ENCODE measurements at regions not wholly inside any gene's neighbourhood (a gene's known extent, or its start where the extent isn't known, plus 50 kb on each side); places are given as distances from the start of the nearest gene placed in this dataset.
"Not testable (repeated sequence)": the region's sequence is repeated elsewhere in the genome, so short reads cannot be mapped to it uniquely, and the experiment has no call there.

DNA sequence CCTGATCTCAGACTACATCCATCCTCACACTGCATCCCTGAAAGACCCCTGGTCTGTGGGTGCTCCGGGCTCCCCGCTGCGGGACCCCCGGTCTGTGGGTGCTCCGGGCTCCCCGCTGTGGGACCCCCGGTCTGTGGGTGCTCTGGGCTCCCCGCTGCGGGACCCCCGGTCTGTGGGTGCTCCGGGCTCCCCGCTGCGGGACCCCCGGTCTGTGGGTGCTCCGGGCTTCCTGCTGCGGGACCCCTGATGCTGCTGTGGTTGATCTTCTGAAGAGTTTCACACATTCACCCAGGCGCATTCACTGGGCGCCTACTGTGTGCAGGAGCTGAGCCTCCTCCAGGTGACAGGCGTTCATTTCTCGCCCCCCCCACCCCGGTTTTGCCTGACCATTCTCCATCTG lies 162.7 kb upstream of the SALL3 start:
- no peak for DNase-seq (ENCODE audit: low read depth)

DNA sequence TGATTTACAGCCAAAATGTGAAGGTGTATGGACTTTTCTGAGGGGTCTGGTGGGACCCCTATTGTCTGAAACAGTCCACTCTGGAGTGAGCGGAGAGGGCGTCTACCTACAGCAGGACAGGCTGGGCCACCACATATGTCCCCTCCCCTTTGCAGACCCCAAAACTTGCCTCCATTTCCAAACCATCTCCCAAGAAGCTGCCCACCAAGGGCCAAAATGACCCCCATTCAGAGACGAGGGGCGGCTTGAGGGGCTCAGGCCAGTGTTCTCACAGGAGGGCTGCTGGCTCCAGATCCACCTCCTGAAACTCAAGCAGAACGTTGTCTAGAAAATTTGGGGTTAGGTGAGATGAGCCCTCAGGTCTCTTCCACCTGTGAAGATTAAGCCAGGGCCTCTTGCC lies 161.1 kb upstream of the SALL3 start:
- no peak for DNase-seq (ENCODE audit: low read depth)

DNA sequence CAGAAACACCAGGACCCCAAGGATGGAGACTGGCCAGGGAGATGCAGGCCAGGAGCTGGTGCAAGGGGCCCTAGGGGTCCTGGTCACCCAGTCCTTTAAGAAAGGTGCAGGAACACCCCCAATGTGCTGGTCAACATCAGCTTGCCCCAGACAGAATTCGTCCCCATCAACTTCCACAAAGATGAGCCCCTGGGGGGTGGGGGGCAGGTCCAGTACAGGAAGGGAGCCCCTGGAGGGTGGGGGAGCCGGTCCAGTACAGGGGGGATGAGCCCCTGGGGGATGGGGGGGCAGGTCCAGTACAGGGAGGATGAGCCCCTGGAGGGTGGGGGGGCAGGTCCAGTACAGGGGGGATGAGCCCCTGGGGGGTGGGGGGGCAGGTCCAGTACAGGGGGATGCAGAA lies 160.7 kb upstream of the SALL3 start:
- DNase-seq (ENCODE audit: low read depth) = no peak

DNA sequence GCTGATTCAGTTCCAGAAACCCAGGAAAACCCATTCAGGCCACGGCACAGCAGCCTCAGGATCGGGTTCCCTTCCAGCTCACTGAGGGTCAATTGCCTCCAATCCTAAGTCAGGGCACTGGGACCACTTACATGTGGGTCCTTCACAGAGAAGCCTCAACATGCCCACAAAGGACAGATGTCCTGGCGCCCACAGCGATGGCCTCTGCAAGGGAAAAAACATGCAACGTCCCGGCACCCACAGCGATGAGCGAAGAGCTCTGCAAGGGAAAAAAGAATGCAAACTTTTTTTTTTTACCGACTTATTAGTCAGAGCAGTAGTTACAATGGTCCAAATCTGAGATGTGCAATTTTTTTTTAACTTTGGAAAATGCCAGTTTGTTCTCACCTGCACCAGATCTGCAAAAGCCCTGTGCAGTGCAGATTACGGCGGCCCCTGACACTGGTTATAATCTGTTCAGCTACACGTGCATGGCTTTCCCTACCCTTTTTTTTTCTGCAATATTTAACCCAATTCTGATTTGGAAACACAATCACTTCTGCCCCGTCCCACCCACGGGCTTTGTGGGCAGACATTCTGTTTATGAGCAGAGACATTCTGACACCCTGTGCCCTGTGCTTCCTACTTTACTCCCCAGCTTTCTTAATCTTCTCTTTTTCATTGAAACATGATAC lies 159.3 kb upstream of the SALL3 start:
- DNase-seq (ENCODE audit: low read depth) = no peak

GRCh38 chr18:78821396-78821795 lies 158.2 kb upstream of the SALL3 start:
- no peak for DNase-seq (ENCODE audit: low read depth)

- DNase-seq (ENCODE audit: low read depth) = no peak
These were observed 157.3 kb upstream of the SALL3 start for GRCh38 chr18:78822171-78822948.

DNA sequence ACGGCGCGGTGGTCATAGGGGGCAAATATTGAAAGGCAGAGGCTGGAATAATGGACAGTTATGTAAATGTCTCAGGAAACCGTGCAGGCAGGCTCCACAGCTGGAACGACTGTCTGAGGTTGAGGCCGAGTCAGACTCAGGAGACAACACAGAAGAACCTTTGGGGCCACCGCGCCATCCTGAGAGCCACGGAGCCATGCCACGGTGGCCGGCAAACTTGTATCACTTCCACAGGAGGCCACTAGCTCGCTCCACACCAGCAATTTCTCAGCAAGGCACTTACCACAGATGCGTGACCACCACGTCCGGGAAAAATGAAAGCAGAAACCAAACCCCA lies 156.7 kb upstream of the SALL3 start:
- DNase-seq (ENCODE audit: low read depth) = no peak

DNA sequence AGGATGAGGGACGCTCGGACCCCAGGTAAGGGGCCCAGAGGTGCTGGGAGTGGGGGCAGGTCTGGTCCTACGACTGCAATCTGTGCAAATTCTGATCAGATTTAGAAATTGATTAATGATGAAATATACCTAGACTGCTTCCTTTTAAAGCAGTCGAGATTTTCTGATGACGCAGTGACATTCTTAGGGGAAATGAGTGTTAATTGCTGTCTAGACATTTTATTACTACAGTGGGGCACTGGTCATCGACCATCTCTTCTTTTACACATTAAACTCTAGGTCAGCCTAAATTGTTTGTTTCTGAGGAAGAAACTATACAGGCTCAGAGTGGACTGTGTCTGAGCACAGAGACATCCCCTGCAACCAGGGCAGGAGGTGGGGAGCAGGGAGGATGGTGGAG lies 154.4 kb upstream of the SALL3 start:
- DNase-seq (ENCODE audit: low read depth) = no peak

- no peak for DNase-seq (ENCODE audit: low read depth)
These were observed 153.0 kb upstream of the SALL3 start for GRCh38 chr18:78826631-78827030.

GRCh38 chr18:78827141-78827540 lies 152.5 kb upstream of the SALL3 start:
- no peak for DNase-seq (ENCODE audit: low read depth)

DNA sequence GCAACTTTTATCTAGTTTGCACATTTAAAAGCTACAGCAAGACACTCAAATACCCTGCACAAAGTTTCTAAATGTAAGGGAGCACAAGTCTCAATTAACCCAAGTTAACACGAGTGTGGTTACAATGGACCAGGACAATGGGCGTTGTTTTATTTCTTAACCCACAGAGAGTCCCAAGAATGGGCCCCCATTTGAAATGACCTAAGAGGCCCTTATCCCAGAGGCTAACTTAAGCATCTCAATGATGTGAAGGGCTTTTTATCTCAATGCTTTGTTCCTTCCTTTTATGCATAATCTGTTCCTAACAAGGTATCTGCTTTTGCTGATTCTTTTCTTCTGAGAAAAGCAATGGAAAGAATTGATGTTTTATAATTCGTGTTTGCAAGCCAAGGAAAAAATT lies 151.5 kb upstream of the SALL3 start:
- DNase-seq (ENCODE audit: low read depth) = no peak

- DNase-seq (ENCODE audit: low read depth) = not testable (repeated sequence)
These were observed 150.6 kb upstream of the SALL3 start for GRCh38 chr18:78829026-78829425.

- no peak for DNase-seq (ENCODE audit: low read depth)
These were observed 149.5 kb upstream of the SALL3 start for GRCh38 chr18:78830161-78830560.

DNA sequence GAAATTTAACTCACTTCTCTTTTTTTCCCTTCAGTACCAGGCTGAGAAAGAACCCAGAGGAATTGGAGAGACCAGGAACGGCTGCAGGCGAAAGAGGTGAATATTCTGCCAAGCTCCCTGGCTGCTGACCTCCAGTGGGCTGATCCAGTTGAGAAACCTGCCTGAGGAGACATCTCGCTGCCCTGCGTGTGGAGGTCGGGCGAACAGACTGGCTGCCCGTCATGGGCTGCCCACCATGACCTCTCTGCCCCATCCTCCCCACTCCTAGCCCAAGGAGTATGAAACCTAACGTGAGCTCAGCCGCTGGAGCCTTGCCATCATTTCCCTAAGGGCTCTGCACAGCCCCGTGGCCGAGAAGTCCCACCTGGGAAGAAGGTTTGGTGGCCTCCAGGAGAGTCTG lies 148.8 kb upstream of the SALL3 start:
- DNase-seq (ENCODE audit: low read depth) = no peak

GRCh38 chr18:78831603-78832002 lies 148.0 kb upstream of the SALL3 start:
- DNase-seq (ENCODE audit: low read depth) = no peak

DNA sequence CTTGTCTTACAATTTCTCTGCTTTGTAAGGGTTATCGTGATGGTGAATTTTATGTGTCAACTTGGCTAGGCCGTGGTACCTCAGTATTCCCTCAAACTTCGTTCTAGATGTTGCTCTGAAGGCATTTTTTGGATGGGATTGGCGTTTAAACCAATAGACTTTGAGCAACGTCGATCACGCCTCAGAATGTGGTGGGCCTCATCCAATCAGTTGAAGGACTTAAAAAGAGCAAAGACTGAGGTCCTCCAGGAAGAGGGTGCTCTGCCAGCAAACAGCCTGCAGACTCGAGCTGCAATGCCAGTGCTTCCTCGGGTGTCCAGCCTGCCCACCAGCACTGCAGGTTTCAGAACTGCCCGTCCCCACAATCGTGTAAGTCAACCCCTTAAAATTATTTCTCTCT lies 145.8 kb upstream of the SALL3 start:
- no peak for DNase-seq (ENCODE audit: low read depth)

GRCh38 chr18:78836838-78837237 lies 142.8 kb upstream of the SALL3 start:
- no peak for DNase-seq (ENCODE audit: low read depth)

GRCh38 chr18:78837754-78838153 lies 141.9 kb upstream of the SALL3 start:
- no peak for DNase-seq (ENCODE audit: low read depth)

- DNase-seq (ENCODE audit: low read depth) = no peak
These were observed 141.4 kb upstream of the SALL3 start for GRCh38 chr18:78838183-78838582.

DNA sequence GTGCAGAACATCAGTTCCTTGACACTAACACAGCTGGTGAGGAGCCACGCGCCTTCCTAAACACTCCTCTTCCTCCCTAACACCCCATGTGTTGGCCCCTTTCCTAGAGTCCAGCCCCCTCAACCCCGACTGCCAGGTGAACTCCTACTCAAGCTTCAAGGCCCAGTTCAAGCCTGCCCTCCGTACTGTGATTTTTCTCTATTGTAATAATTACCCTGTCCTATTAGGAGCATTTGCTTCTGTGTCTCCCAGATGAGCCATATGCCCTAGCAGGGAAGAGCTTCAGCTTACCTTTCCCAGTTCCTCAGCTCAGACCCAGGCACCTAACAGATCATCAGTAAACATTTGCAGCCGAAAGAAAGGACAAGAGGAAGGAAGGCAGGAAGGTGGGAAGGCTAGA lies 130.6 kb upstream of the SALL3 start:
- DNase-seq (ENCODE audit: low read depth) = no peak

GRCh38 chr18:78849458-78849857 lies 130.2 kb upstream of the SALL3 start:
- no peak for DNase-seq (ENCODE audit: low read depth)

GRCh38 chr18:78853341-78853740 lies 126.3 kb upstream of the SALL3 start:
- DNase-seq (ENCODE audit: low read depth) = no peak

GRCh38 chr18:78855188-78855587 lies 124.4 kb upstream of the SALL3 start:
- DNase-seq (ENCODE audit: low read depth) = no peak

All from activated gamma-delta T cell treated with anti-CD3 and anti-CD28 coated beads, Interleukin-2, amount 50 U/mL, for 16 hours (primary cell).